G401.6 (cell line): ENCODE measurements at regions not wholly inside any gene's neighbourhood (a gene's known extent, or its start where the extent isn't known, plus 50 kb on each side); places are given as distances from the start of the nearest gene placed in this dataset.
"Not testable (repeated sequence)": the region's sequence is repeated elsewhere in the genome, so short reads cannot be mapped to it uniquely, and the experiment has no call there.

ENCODE experiments used
- FAIRE-seq: peaks from 2 replicates; lab custom pipeline; 2012; peaks lifted over from hg19 to GRCh38; lab: Jason Lieb, UNC

DNA sequence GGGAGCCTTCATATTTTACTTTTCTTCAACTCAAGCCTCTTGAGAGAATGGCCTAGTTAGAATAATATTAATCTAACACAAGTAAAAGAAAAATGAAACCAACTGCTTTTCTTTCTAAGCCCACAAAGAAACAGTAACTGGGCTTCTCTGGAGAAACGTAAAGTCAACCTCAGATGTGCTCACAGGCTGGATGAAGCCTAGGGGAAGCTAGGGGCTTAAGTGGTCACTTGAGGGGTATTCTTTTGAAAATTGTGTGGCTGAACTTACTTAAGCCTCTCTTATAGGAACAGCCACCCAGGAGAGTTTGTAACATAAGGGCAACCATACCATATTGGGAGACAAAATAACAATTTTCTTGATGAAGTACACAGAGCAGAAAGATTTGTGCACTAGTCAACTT lies 279.0 kb downstream of the SPRY1 start:
- no peak for FAIRE-seq

DNA sequence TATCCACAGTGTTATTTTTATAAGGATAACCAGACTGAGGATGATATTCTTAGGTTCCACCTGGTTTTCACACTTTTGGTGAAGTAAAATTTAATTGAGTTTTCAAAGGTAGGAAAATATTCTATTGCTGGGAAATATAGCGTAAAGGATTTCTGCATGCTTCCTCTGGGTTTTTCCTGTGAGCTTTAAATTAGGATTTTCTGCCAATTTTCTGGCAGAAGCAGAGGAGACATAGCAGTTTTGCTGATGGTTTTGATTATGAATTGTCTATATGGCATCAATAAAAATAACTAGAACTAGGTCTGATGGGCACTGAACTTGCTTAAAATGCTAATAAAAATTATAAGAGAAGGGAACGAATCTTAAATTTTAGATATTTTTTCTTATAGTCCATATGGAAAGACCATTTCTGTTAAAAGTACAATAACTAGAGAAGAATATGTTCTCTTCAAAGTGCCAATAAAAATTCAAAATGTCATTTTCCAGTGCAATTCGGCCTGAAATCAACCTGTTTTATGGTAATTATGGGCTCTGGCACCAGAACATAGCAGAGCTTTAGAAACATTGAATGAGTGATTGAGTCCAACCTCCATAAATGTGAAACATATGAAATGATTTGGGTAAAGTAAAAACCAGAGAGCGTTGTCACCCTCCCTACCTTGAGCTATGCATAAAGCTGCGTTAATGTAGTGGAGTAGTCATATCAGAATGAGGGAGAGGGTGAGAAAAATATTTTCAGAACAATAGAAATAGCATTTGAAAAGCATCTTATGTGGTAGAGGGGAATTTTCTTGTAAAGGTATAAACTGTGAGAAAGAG lies 279.7 kb downstream of the SPRY1 start:
- FAIRE-seq, result no peak

- no peak for FAIRE-seq
Measured at GRCh38 chr4:123676890-123677229, 280.3 kb downstream of the SPRY1 start.

GRCh38 chr4:123682931-123683330 lies 286.3 kb downstream of the SPRY1 start:
- no peak for FAIRE-seq

GRCh38 chr4:123684937-123685336 lies 288.3 kb downstream of the SPRY1 start:
- not testable (repeated sequence) for FAIRE-seq

DNA sequence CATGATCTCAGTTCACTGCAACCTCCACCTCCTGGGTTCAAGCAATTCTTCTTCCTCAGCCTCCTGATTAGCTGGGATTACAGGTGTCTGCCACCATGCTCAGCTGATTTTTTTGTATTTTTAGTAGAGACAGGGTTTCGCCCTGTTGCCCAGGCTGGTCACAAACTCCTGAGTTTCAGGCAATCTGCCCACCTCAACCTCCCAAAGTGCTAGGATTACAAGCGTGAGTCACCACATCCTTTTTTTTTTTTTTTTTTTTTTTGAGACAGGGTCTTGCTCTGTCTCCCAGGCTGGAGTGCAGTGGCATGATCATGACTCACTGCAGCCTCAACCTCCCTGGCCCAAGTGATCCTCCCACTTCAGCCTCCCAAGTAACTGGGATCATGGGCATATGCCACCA lies 298.9 kb downstream of the SPRY1 start:
- not testable (repeated sequence) for FAIRE-seq

GRCh38 chr4:123696687-123697086 lies 300.1 kb downstream of the SPRY1 start:
- FAIRE-seq, result no peak

DNA sequence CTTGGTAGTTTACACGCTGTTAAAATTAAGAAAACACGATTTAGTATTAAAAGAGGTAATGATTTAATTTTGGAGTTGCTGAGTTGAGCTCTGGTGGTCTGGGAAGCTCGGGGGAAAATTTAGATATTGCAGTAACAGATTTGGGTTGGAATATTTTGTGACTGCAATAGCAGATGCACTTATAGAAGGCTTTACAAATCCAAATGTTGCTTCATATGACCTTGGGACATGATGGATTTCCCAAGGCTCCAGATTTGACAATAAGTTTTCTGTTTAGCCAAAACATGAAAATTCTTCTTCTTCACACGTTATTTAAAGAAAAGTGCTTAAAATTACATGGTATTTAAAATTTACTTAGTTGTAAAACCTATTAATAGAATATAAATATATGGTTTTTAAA lies 302.0 kb downstream of the SPRY1 start:
- no peak for FAIRE-seq

- no peak for FAIRE-seq
Measured at GRCh38 chr4:123699880-123700771, 303.5 kb downstream of the SPRY1 start.

- no peak for FAIRE-seq
Measured at GRCh38 chr4:123701131-123701575, 304.6 kb downstream of the SPRY1 start.

GRCh38 chr4:123705419-123705818 lies 308.8 kb downstream of the SPRY1 start:
- FAIRE-seq, result no peak

DNA sequence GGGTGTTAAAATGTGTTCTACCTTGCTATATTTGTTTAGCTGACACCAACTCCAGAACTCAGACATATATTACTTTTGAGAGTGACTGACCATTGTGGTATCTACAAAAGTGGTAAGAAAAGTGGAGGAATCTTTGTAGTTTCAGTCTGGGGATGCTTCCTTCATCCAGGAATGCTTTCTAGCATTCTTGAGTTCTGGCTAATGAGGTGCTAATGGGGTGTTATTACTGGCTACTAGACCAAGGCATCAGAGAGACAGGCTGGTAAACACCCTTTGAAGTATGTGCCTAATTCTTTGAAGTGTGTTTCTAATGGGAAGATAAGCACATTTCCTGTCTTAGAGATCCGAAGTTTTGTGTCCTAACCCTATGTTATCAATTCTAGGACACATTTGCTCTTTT lies 310.4 kb downstream of the SPRY1 start:
- no peak for FAIRE-seq

DNA sequence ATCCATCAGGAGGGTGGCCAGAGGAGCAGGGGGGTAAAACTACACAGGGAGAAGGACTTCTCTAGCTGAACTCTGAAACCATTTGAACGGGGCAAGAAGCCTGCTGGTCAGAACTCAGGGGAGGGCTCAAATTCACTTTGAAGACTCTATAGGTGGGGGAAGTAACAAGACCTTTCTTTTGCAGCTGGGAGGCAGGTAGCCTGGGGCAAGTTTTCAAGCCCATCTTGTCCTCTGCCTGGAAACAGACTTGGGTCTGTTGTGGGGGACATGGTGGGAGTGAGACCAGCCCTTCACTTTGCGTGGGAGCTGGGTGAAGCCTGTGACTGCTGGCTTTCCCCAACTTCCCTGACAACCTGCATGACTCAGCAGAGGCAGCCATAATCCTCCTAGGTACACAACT lies 312.3 kb downstream of the SPRY1 start:
- FAIRE-seq, result no peak

DNA sequence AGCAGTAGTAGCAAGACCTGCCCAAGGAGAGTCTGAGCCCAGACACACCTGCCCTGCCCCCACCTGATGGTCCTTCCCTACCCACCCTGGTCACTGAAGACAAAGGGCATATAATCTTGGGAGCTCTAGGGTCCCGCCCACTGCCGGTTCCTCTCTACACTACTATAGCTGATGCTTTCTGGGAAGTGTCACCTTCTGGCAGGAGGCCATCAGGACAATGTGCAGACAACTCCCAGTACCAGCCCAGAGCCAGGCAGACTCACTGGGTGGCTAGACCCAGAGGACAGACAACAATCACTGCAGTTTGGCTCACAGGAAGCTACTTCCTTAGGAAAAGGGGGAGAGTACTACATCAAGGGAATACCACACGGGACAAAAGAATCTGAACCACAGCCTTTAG lies 312.7 kb downstream of the SPRY1 start:
- FAIRE-seq, result no peak

DNA sequence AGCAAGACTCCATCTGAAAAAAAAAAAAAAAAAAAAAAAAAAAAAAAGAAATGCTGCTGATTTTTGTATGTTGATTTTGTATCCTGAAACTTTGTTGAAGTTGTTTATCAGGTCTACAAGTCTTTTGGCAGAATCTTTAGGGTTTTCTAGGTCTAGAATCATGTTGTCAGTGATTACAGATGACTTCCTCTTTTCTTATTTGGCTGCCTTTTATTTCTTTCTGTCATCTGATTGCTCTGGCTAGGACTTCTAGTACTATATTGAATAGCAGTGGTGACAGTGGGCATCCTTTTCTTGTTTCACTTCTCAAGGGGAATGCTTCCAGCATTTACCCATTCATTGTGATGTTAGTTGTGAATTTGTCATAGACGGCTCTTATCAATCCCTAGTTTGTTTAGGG lies 334.4 kb downstream of the SPRY1 start:
- no peak for FAIRE-seq

- no peak for FAIRE-seq
Measured at GRCh38 chr4:123737156-123737555, 340.6 kb downstream of the SPRY1 start.

- FAIRE-seq, result no peak
Measured at GRCh38 chr4:123739806-123740205, 343.2 kb downstream of the SPRY1 start.

DNA sequence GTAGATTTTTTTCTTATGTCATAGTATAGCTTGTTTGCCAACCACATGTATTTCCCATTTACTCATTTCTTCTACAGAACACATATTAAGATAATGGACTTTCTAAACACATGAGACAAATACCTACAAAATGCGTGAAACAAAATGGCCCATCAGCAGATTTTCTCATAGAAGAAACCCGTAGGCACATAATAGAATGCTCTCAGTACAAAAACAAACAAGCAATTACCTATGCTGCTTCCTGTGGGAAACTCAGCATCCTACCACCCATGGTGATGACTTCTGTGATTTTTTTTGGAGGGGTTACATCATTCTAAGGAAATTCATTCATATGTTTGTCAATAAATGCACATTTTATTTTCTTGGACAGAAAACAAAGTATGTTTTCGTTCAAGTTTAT lies 343.6 kb downstream of the SPRY1 start:
- no peak for FAIRE-seq

GRCh38 chr4:123741906-123742305 lies 345.3 kb downstream of the SPRY1 start:
- FAIRE-seq, result no peak

DNA sequence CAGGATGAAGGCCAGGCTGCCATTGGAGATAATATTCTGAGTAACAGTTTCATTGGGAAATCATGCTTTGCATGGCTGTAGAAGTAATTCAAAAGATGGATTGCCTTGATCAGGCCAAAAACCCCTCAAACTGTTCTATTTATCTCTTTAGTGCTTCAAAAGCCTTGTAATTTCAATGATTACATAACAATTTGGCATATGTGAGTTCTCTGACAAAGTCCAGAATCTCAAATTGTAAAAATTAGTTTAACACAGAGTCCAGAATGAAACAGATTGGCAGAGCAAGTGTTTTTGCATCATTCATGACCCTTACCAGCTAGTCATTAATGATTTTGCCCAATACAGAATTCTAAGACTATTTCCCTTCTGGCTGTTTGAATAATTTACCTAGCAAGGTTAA lies 347.3 kb downstream of the SPRY1 start:
- no peak for FAIRE-seq

DNA sequence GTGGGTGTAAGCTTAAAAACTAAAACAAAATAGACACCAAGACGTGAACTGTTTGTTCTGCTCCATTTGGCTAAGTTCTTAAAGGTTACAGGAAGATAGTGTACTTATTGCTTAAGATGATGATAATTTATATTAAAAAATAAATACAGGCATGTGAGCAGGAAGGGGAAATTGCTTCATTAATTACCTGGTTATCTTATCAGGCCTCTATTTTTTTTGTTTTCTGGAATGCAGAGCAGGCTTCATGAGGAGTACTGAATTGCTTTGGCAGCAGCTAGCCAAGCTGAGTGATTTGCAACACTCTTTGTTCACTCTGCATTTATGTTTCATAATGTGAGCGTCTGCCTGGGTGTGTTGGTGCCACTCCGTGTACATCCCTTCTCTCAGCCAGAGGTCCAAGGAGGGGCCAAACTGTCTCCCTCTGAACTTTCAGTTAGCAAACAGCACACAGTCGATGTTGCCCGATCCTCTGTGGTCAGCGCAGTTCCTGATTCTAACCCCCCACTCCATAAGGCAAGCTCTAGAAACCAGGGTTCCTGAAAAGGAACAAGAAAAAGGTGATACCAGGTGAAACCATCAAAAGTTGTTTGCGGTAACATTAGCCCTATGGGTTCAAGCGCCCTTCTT lies 348.2 kb downstream of the SPRY1 start:
- no peak for FAIRE-seq

DNA sequence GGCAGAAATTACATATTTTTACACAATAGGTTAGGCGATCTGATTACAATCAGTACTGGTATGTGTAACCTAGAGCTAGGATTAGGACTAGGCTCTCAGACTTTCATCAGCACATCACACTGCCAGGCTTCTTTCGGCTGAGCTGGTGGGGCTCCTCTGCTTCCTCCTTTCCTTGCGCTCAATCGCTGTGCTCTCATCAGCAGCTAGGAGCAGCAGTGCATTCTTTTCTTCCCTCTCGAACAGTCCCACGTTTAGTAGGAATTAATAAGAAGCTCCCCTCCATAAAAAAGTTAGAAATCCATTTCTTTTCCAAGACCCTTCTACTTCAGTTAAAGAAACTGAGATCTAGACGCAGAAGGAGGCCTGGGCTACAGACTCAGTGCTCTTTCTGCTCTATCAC lies 350.4 kb downstream of the SPRY1 start:
- no peak for FAIRE-seq

- FAIRE-seq, result no peak
Measured at GRCh38 chr4:123748806-123749205, 352.2 kb downstream of the SPRY1 start.
